ENCODE measurements at regions not wholly inside any gene's neighbourhood (a gene's known extent, or its start where the extent isn't known, plus 50 kb on each side); places are given as distances from the start of the nearest gene placed in this dataset.

- Histone ChIP-seq H3K4me2 (replicated peaks; ENCODE audit: low read depth, low read length, poor library complexity, severe bottlenecking) (peak overlapping the region; percentile 80), H3K9ac (ENCODE audit: low read length) (peak overlapping the region; percentile 50), H3K79me2 (ENCODE audit: control insufficient read depth, insufficient read depth, low read length) (peaks cover 5% of the 10 kb centered on the region), H4K20me1 (ENCODE audit: control insufficient read depth, insufficient read depth, low read length, poor library complexity, severe bottlenecking) (no peaks in the 10 kb centered on the region), H2AFZ (ENCODE audit: insufficient read depth, low read depth, low read length, poor library complexity, severe bottlenecking) (peak overlapping the region; percentile 48), H3K4me3 (ENCODE audit: control extremely low read depth in 1 of 5, extremely low read depth in 1 of 5, insufficient read depth in 1 of 5, low read depth in 2 of 5, low read length in 4 of 5) (peak overlapping the region in 2 of 5 experiments; percentile 3 to 45), H3K27me3 (replicated peaks in 1 of 4; ENCODE audit: control extremely low read depth in 1 of 4, control insufficient read depth in 3 of 4, insufficient read depth in 4 of 4, low read length in 3 of 4) (no peaks in the 10 kb centered on the region), H3K27ac (ENCODE audit: low read length in 2 of 2) (peak overlapping the region; percentile 94 to 99), H3K4me1 (ENCODE audit: control insufficient read depth in 2 of 2, insufficient read depth in 2 of 2, low read length in 2 of 2) (peaks cover 76 to 87% of the 10 kb centered on the region in 2 donors), H3K9me3 (ENCODE audit: control extremely low read depth in 1 of 3, control insufficient read depth in 2 of 3, insufficient read depth in 1 of 3, low read length in 2 of 3) (no peaks in the 10 kb centered on the region), H3K36me3 (replicated peaks in 1 of 2; ENCODE audit: control extremely low read depth in 1 of 2, control insufficient read depth in 1 of 2, extremely low read depth in 1 of 2, insufficient read depth in 2 of 2, low read length in 1 of 2) (no peaks in the 10 kb centered on the region)
- CTCF ChIA-PET = interaction anchor here (0.5 to 36.8 kb wide), 18 partner anchors 9 to 305 kb away, joined by 3 to 1002 read pairs (median 10); partner anchors contain the start of genes RSPH3 and TAGAP
- no peaks in the 10 kb centered on the region for H3K9me3 Mint-ChIP-seq (ENCODE audit: insufficient read depth)
- peaks cover 92% of the 10 kb centered on the region for H3K4me1 Mint-ChIP-seq
- DNase-seq (no peak), ATAC-seq (ENCODE audit: low read depth) (no peak)
- H3K27me3 Mint-ChIP-seq = no peaks in the 10 kb centered on the region
- intact Hi-C loops (cut with micrococcal nuclease) = loop anchor here (1.0 to 10.0 kb wide), 5 partner anchors 9 to 299 kb away; no protein-coding TSS in a partner anchor
- peak overlapping the region; percentile 98 for H3K27ac Mint-ChIP-seq
- POLR2A ChIA-PET = interaction anchor here (0.6 to 5.6 kb wide), 11 partner anchors 8 to 104 kb away, joined by 3 to 60 read pairs (median 10); partner anchors contain the start of genes RSPH3 and TAGAP
- H3K4me3 Mint-ChIP-seq = peak overlapping the region; percentile 73
- no peak for TF ChIP-seq EZH2 (IDR thresholded peaks at IDR 0.05; ENCODE audit: borderline replicate concordance, insufficient read depth, low read depth, low read length, poor library complexity, severe bottlenecking)
- no peak for TF ChIP-seq CTCF (IDR thresholded peaks at IDR 0.05)
- 71% methylated on average over 14 of the region's 18 CpGs for WGBS (ENCODE audit: insufficient coverage)
Observed at GRCh38 chr6:159103396-159104162, 58.8 kb upstream of the TAGAP start.

All from B cell (primary cell).